ENCODE measurements at regions not wholly inside any gene's neighbourhood (a gene's known extent, or its start where the extent isn't known, plus 50 kb on each side); places are given as distances from the start of the nearest gene placed in this dataset.

DNA sequence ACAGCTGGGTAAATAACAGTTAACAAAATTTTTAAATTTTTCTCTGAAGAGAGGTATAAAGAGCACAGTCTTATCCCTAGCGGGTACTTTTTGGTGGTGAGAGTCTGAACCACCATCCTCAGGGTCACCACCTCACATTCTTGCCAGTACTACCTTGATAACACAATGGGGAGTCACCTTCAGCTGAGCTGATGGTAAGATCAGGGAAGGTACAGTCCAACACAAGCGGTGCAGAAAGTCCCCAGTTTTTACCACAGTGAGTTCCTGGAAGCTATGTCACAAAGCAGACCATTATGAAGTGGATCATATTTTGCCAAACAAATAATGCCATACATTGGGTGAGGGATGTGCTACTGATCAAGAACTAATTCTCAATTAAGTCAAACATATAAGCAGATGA, 176.9 kb downstream of the FASLG start:
- TF ChIP-seq, protein P1, sequence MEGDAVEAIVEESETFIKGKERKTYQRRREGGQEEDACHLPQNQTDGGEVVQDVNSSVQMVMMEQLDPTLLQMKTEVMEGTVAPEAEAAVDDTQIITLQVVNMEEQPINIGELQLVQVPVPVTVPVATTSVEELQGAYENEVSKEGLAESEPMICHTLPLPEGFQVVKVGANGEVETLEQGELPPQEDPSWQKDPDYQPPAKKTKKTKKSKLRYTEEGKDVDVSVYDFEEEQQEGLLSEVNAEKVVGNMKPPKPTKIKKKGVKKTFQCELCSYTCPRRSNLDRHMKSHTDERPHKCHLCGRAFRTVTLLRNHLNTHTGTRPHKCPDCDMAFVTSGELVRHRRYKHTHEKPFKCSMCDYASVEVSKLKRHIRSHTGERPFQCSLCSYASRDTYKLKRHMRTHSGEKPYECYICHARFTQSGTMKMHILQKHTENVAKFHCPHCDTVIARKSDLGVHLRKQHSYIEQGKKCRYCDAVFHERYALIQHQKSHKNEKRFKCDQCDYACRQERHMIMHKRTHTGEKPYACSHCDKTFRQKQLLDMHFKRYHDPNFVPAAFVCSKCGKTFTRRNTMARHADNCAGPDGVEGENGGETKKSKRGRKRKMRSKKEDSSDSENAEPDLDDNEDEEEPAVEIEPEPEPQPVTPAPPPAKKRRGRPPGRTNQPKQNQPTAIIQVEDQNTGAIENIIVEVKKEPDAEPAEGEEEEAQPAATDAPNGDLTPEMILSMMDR (IDR thresholded peaks at IDR 0.05 in 2 of 3, conservative IDR thresholded peaks at IDR 0.05 in 1 of 3; ENCODE audit: borderline replicate concordance in 1 of 3, insufficient read depth in 1 of 3, low read depth in 2 of 3, low read length in 2 of 3) = no peak
- TF ChIP-seq POLR2A (IDR thresholded peaks at IDR 0.05; ENCODE audit: borderline replicate concordance, extremely low read depth, insufficient read depth, insufficient read length) (no peak), POLR2AphosphoS5 (IDR thresholded peaks at IDR 0.05; ENCODE audit: low read depth, low read length) (no peak), ZNF274 (IDR thresholded peaks at IDR 0.05; ENCODE audit: low read depth, low read length) (no peak), EZH2 (IDR thresholded peaks at IDR 0.05) (no peak), EZH2phosphoT487 (IDR thresholded peaks at IDR 0.05; ENCODE audit: borderline replicate concordance) (no peak), SP1 (IDR thresholded peaks at IDR 0.05; ENCODE audit: low read depth) (no peak), SIN3A (IDR thresholded peaks at IDR 0.05; ENCODE audit: low read depth) (no peak), CEBPB (IDR thresholded peaks at IDR 0.05; ENCODE audit: low read depth) (no peak), ZFX (IDR thresholded peaks at IDR 0.05) (no peak)
